Mesothelial cell of epicardium (in vitro differentiated cells): ENCODE measurements at regions not wholly inside any gene's neighbourhood (a gene's known extent, or its start where the extent isn't known, plus 50 kb on each side); places are given as distances from the start of the nearest gene placed in this dataset.

Source experiments
- DNase-seq, 2 experiments: peaks; one replicate each; pipeline ENCODE4 v3.0.0; 2021; ENCODE audit warnings: low spot score in 2 of 2; ENCODE audit not compliant: unreplicated experiment in 2 of 2
- H3K27ac Mint-ChIP-seq: 2 replicates; pipeline ENCODE4 v1.8.0; 2021; ENCODE audit warnings: mixed read lengths
- H3K27me3 Mint-ChIP-seq: 2 replicates; pipeline ENCODE4 v1.8.0; 2021; ENCODE audit warnings: low read depth, mixed read lengths
- H3K36me3 Mint-ChIP-seq: 2 replicates; pipeline ENCODE4 v1.8.0; 2021; ENCODE audit warnings: mixed read lengths
- H3K4me1 Mint-ChIP-seq: 2 replicates; pipeline ENCODE4 v1.8.0; 2021; ENCODE audit warnings: mixed read lengths
- H3K4me3 Mint-ChIP-seq: 2 replicates; pipeline ENCODE4 v1.8.0; 2021; ENCODE audit warnings: mild to moderate bottlenecking, moderate library complexity, mixed read lengths
- H3K9me3 Mint-ChIP-seq: 2 replicates; pipeline ENCODE4 v1.8.0; 2021; ENCODE audit warnings: mixed read lengths
- TF ChIP-seq, protein P1 (sequence below): fragments of 200-600 bp; sonication (generic); IDR thresholded peaks from one replicate; pipeline ENCODE4 v1.5.0; 2021; ENCODE audit warnings: antibody characterized with exemption; ENCODE audit not compliant: unreplicated experiment

DNA sequence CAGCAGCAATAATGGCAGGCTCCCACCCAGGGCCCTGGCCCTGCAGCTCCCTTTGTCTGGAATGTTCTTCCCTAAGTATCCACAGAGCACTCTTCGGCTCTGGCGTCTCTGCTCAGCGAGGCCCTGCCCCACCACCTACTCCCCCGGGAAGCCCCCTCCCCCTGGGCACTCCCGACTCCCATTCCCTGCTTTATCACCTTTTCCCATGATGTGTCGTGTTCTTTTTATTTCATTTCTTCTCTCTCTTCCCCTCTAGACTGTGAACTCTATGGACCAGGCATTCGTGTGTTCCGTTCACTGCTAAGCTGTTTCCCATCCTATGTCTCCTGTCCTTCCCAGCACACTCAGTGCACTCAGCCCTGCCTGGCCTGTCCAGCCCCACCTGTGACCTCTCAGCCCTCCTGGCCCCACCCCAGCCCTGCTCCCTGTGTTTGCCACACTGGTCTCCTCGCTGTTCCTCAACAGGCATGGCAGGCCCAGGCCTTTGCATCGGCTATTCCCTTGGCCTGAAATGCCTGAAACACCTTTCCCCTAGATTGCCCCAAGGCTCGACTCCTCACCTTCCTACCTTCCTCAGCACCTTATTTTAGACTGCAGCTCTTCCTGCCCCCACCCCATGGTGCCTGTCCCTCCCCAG is 107.4 kb downstream of the TPRA1 start:
- peak in 1 of 2 experiments; percentile 26 for DNase-seq
- Mint-ChIP-seq H3K4me1 (peaks cover 9% of the 10 kb centered on the region), H3K27me3 (peaks cover 4% of the 10 kb centered on the region), H3K36me3 (no peaks in the 10 kb centered on the region), H3K4me3 (no peak overlapping the region), H3K9me3 (no peaks in the 10 kb centered on the region), H3K27ac (peak overlapping the region; percentile 14)
- TF ChIP-seq, protein P1, sequence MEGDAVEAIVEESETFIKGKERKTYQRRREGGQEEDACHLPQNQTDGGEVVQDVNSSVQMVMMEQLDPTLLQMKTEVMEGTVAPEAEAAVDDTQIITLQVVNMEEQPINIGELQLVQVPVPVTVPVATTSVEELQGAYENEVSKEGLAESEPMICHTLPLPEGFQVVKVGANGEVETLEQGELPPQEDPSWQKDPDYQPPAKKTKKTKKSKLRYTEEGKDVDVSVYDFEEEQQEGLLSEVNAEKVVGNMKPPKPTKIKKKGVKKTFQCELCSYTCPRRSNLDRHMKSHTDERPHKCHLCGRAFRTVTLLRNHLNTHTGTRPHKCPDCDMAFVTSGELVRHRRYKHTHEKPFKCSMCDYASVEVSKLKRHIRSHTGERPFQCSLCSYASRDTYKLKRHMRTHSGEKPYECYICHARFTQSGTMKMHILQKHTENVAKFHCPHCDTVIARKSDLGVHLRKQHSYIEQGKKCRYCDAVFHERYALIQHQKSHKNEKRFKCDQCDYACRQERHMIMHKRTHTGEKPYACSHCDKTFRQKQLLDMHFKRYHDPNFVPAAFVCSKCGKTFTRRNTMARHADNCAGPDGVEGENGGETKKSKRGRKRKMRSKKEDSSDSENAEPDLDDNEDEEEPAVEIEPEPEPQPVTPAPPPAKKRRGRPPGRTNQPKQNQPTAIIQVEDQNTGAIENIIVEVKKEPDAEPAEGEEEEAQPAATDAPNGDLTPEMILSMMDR: no peak

DNA sequence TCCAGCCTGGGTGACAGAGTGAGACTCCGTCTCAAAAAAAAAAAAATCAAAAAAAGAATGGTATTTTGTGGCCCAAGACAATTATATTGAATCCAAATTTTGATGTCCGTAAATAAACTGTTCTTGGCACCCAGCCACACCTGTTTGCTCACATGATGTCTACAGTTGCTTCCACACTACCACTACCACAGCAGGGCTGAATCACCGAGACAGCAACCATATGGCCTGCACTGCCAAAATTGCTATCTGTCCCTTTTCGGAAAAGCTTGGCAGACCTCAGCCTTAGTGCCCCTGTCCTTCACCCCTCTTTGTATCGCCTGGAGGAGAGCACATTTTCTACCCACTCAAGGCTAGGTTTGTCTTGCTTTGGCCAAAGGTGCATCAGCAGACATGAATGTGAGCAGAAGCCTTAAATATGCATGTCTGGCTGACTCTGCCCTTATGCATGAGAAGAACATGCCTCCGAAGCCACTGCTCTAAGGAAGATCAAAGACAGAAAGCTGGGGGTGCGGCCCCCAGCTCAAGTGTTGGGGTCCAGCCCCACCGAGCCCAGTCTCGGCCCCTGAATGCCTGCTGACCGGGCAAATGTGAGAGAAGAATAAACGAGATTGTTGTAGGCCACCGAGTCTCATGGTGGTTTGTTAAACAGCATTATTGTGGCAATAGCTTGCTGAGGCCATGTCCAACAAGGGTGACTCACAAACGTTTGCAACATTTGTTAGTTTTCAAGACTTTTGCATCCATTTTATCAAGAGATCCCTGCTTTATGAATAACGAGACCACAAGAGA is 108.1 kb downstream of the TPRA1 start:
- Mint-ChIP-seq H3K4me1 (peaks cover 9% of the 10 kb centered on the region), H3K36me3 (no peaks in the 10 kb centered on the region), H3K4me3 (no peak overlapping the region), H3K9me3 (no peaks in the 10 kb centered on the region), H3K27me3 (peaks cover 1% of the 10 kb centered on the region), H3K27ac (no peak overlapping the region)
- DNase-seq: peak in 1 of 2 experiments; percentile 28
- TF ChIP-seq, protein P1: no peak

DNA sequence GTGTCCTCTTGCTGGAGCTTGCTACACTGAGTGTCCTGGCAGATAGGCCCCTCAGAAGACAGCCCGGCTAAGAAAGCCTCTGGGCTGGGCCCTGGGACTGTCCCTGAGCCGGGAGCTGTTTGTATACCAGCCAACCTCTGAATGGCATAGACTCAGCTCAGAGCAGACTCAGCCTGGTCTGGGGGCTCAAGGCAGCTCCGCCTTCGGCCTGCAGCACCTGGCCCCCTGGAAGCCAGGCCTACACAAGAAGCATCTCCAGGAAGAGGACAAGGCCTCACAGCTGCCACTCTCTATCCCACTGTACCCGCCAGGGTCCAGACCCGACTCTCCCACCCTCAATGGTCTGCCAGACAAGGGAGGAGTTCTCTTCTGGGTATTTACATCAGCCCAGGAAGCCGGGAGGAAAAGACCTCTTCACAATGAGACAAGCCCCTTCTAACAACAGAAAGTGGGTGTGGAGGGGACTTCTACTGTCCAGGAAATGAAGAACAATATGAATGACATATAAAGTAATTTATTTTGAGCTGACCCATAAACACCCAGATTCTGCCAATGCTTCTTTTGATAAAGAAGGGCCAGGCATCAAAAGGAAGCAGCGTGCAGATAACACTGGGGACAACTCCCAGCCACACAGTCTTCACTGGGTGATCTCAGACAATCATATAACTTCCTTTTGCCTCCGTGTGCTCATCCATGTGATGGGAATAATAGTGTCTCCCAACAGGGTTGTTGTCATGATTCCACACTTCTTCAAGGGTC is 110.2 kb downstream of the TPRA1 start:
- Mint-ChIP-seq H3K4me3 (no peak overlapping the region), H3K4me1 (peaks cover 9% of the 10 kb centered on the region), H3K27me3 (peaks cover 14% of the 10 kb centered on the region), H3K27ac (no peak overlapping the region), H3K9me3 (no peaks in the 10 kb centered on the region), H3K36me3 (no peaks in the 10 kb centered on the region)
- no peak for DNase-seq
- TF ChIP-seq, protein P1: no peak

DNA sequence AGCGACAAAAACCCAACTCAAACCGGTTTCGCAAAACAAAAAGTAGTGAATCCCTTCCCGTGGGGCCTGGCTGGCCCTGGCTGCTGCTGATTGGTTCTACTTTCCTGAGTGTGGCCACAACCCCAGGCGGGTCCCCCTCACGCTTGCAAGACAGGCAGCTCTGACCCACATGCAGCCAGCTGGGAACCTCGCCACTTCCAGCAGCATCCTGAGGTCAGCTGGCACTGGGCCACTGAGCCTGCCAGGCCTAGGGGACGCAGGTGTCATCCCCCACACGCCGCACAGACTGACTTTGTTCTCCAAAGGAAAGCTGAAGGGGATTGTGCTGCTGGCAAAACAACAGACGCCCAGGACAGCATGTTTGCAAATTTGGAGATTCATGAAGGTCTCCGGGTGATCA is 111.1 kb downstream of the TPRA1 start:
- Mint-ChIP-seq H3K27ac (peak overlapping the region; percentile 57), H3K27me3 (peaks cover 15% of the 10 kb centered on the region), H3K4me1 (peaks cover 10% of the 10 kb centered on the region), H3K36me3 (no peaks in the 10 kb centered on the region), H3K4me3 (no peak overlapping the region), H3K9me3 (no peaks in the 10 kb centered on the region)
- no peak for DNase-seq
- TF ChIP-seq, protein P1: no peak

DNA sequence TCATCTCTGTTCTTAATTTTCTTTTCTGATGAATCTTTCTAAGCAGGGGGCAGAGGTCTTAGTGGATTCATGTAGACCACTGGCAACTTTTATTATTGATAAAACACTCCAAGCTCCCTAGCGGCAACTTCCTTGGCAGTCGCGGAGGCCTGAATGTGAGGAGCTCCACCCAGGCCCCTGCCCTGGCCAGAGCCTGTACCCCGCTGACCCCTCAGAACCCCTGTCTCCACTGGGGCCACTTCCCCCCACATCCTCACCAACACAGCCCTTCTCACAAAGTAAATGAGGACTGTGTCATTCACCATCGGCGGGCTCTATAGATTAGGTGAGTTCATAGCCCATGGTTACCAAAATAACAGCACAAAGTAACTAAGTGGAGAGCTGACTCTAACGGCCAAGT is 111.6 kb downstream of the TPRA1 start:
- Mint-ChIP-seq H3K9me3 (no peaks in the 10 kb centered on the region), H3K4me3 (no peak overlapping the region), H3K36me3 (no peaks in the 10 kb centered on the region), H3K27ac (no peak overlapping the region), H3K4me1 (peaks cover 10% of the 10 kb centered on the region), H3K27me3 (peaks cover 15% of the 10 kb centered on the region)
- TF ChIP-seq, protein P1: no peak
- DNase-seq: no peak
